Activated T-helper 9 cell treated with anti-CD3 and anti-CD28 coated beads, Interleukin-2, amount 50 U/mL, for 16 hours (primary cell): ENCODE measurements at regions not wholly inside any gene's neighbourhood (a gene's known extent, or its start where the extent isn't known, plus 50 kb on each side); places are given as distances from the start of the nearest gene placed in this dataset.

Experiments
- DNase-seq: peaks from one replicate; pipeline ENCODE4 v3.0.0-alpha.2; 2020; ENCODE audit warnings: low read depth

DNA sequence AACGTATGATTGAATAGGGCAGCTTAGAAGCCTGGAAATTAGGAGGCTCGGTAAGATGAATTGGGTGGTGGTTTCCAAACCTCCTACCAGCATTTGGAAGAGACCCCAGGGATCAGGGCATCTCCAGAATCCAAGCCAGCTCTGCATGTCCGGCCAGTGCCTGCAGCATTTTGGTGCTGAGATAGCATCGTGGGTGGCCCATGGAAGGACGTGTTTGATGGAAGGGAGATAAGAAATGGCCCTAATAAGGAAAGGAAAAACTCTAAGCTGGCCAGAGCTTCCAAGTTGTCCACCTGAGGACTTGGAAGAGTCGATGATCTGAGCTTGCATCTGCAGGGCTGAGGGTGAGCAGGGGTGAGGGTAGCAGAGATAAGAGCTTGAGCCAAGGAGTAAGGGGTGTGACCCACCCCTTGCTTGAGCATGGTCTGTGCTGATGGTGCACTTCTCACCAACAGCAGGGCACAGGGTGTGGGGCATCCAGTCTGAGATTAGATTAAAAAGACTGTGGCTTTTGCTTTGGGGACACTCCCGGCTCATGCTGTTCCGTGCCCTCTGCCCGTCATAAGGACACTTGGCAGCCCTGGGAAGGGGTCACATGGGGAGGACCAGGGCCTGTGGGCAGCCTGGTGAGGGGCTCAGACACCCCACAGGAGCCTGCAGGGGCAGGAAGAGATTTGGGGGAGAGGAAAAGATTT lies 213.2 kb downstream of the ERMARD start:
- DNase-seq: no peak

DNA sequence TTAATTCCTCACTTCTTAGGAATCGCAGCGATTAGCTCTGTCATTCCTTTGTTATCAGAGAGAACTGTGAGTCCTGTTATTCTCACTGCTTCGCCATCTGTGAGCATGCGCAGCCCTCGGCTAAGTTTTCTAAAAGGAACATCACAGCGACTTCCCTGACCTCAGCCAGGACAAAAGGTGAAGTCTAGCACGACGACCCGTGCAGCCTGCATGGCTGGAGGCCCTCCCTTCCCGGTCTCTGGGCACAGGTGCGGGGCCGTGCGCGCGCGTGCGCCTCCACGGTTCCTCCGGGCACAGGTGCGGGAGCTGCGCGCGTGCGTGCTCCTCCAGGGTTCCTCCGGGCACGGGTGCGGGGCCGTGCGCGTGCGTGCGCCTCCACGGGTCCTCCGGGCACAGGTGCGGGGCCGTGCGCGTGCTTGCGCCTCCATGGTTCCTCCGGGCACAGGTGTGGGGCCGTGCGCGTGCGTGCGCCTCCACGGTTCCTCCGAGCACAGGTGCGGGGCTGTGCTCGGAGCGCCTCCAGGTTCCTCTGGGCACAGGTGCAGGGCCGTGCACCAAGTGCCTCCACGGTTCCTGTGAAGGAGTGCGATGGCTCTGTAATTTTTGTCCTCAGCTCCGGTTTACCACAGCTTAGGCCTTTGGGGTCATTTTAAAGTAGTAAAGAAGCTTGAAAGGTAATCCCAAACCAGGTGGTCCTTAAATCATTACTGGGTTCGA lies 212.3 kb downstream of the ERMARD start:
- no peak for DNase-seq

DNA sequence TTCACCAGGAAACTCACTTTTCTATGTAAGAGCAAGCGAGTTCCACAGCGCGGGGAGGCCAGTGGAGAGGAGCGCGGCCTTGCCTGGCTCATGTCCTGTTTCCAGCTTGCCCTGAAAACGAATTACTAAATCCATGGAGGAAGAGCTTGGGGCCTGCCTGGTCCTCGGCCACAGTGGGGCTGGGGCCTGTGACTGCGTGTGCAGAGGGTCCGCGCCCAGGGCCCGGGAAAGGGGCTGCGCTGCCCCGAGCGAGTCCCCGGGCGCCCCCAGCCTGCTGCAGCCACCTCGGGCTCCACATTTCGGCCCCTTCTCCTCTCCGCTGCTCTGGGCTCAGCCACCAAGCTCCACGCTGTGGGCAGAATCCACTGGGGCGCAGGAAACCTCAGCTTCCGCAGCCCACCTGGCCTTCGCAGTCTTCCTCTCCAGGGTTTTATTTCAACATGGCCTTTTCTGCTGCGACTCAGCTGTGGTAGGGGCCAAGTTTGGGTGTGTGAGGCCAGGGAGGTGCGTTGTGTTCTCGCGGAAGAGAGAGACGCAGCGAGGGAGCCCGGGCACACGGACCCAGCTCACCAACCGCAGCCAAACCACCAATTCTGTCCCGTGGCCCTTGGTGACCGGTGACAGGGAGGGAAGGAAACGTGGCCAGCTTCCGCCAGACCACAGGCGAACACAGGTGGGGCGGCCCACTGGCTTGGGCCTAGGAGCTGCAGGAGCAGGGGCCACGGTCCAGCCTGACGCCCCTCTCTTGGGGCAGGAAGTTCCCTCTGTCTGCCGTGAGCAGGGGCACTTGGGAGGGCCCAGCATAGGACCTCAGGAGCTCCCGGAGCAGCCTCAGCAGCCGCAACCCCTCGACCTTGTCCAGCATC lies 211.4 kb downstream of the ERMARD start:
- no peak for DNase-seq

DNA sequence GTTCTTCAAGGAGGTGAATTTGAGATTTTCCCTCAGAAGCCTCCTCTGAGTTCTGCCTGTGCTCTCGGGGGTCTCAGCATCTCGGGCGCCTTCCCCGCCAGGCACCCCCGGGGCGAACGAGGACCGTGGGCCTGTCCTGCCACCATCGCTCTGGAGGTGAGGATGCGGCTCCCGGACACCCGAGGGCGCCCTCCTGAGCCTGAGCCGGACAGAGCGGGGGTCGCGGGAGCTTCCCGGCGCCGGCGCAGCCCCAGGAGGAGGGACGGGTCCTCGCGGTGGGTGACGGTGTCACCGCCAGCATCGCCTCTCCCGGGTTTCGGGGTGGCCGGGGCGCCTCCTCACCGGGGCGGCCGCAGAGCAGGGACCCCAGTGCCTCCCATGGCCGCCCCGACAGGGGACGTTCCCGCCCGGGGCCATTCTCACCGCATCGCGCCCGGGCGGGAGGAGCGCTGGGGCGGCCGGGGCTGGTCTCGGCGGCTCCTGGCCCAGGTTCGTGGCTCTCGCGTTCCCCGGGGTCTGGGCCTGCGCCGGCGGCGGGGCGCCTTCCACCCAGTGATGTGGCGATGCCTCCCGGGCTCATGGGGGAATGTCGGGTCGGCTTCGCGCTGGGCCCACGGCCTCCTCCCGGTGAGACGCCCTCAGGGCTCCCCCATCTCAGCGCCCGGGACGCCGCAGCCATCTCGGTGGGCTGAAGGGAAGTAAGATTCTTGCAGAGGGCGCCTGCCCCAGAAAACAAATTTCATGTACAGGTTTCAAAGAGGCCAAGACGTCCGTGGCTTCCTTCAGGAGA lies 210.5 kb downstream of the ERMARD start:
- no peak for DNase-seq

DNA sequence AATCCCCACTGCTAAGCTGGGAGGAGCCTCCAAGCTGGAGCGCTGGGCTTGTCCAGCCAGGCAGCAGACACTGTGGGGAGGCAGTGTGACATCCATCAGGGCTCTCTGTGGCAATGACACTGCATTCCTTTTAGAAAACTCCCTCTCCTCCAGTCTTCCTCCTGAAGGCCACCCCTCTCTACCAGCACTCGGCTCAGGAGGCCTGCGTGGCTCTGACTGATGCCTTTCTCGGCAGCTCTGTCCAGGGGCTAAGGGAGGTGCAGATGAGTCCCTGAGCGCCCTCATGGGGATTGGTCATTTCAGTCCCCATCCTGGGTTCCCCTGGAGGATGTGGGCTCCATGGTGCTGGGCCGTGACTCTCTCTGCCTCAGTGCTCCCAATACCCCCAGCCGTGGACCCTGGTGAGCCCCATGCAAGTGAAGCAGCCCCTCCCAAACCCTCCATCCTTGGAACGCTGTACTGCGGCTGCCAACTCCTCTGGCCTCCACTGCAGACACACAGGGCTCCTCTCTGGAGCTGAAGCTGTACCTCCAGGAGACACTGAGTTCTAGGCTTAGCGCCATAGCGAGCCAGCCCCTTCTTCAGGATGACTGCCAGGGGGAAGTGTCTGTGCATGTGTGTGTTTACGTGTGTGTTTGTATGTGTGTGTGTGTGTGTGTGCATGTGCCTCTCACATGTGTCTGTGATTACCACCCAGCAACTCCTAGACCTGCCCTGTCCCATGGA lies 209.6 kb downstream of the ERMARD start:
- no peak for DNase-seq

DNA sequence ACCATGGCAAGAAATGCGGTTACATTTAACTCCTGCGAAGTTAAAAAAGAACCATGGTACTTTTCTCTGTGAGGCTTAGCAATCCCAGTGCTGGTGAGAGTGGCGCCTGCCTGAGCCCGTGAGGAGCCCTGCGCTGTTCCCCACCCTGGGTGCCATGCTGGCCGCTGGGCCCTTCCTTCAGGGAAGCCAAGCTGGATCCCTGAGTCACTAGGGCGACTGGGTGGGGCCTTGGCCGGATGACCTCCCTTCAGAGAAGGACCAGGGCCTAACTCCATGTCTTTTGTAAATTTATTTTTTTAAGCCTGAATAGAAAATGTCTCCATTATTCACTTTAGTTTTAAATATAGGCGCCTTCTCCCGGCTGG lies 209.1 kb downstream of the ERMARD start:
- DNase-seq: no peak

DNA sequence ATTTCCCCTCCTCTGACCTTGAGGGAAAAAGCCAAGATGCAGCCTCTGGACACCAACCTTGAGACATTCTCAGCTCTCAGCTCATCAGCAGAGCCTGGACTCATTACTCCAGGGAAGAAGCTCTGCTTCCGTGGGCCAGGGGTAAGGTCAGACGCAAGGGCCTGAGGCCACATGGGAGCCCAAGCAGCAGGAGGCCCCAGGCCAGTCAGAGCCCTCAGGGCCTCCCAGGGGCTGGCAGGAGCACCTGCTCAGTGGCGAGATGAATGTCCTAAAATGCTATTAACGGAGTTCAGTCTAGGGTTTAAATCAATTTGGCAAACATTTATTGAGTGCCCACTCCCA lies 208.6 kb downstream of the ERMARD start:
- no peak for DNase-seq

DNA sequence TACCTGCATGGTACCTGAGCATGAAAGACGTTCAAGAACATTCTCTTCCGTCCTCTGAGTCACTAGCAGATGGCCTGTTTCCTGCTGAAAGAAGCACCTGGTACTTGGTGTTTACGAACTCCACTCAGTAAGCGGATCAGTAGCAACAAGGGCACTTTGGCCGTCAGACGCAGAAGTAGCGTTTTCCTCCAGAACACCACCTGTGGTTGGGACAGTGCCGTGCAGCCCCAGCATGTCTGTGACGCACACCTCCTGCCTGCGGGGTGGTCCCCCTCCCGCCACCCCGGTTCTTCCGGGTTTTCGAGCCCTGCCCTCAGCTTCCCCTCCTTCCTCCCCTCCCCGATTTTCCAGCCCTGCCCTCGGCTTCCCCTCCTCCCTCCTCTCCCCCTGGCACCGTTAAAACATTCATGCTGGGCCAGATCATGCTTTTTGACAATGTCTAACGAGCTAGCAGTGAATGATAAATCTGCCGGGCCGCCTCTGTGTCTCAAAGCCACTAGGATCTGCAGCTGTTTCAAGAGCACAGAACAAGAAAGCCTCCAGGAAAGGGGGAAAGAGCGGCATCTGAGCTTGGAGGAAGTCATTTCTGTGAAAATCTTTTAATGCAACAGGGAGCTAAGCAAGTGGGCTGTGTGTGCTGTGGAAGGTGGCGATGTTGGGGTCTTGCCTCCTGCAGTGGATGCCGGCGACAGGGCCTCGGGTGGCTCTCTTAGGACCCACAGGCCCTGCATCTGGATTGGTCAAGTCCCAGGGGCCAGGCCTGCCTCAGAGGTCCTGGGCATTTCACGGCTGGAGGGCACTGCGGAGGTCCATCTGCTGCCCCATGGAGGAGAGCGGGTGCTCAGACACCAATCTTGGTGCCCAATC lies 207.9 kb downstream of the ERMARD start:
- DNase-seq: no peak

DNA sequence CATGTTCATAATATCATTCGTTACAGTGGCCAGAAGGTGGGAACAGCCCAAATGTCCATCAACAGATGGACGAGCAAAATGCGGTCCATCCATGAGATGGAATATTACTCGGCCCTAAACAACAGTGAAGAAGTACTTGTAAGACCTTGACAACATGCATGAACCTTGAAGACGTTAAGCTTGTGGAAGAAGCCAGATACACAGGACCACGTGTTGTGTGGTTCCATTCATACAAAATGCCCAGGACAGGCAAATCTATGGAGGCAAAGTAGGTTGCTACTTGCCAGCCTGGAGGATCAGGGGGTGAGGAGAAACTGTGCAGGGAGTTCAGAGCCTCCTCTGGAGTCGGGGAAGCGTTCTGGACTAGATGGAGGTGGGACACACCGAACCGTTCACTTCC lies 207.1 kb downstream of the ERMARD start:
- DNase-seq: no peak

DNA sequence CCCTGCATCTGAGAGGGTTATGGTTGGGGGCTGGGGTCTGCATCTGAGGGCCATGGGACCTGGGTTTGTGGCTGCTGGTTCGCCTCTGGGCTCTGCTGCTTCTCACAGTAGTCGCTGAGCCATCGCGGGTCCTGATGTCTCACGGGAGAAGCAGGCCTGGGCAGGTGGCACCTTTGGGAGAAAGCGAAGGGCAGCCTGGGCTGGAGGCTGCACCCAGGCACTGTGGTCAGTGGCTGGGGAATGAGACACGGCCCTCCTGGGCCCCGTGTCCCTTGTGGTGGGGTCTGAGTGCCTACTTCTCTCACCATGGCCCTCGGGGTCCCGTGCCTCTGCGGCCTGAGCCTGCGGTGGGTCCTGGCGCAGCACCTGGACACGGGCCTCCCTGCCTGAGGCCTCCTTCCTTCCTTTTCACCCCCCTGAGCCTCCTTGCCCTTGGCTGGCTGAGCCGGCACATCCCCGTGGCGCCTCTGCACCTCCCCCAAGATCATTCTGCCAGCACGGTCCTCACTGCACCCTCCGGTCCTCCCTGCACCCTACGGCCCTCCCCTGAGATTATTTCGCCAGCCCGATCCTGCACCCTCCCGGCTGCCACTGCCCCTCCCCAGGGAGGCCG lies 206.0 kb downstream of the ERMARD start:
- no peak for DNase-seq

DNA sequence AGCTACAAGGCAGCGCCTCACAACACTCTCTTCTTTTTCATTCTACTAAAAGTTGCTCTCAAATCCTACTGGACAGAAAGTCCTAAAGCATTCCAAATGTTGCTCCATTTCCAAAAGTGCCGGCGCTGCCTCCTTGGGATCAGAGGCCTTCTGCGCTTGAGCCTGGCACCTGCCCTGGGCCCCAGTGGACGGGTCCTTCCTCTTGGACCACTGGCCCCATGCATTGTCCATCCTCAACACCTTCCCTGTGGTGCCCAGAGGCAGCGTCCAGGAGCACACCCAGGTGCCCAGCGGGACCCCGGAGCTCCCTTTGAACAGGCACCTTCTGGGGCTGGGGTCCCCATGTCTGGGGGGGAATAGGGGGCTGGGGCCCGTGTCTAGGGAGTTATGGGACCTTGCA lies 205.2 kb downstream of the ERMARD start:
- DNase-seq: no peak

DNA sequence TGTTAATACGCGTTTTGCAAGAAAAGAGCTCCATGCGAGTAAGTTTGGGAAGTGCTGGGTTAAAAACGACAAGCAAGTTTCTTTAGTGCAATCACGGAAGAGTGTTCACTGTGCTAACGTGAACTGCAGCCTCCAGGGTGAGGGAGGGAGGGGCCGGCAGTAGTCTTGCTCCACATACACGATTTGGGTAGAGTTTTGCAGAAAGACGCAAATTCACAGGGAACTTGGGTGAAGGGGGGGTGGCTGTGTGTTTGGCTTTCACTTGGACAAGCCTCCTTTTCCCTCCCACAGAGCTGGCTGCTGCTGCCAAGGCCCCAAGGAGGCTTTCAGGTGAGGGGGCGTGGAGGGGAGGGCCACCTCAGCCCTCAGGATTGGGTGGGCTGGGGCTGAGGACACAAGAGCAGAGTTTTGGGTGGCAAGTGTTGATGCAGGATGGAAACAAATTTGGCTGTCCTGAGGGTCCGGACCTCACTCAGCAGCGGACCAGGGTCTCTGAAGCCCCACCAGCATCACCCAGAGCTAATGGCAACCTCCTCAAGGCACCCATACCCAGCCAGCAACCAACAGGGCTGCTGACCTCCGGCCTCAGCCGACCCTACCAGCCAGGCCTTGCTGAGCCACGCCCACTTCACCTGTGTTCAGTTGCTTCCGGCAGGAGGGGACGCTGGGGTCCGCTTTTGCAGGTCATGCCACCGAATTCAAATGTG lies 204.5 kb downstream of the ERMARD start:
- DNase-seq: no peak

DNA sequence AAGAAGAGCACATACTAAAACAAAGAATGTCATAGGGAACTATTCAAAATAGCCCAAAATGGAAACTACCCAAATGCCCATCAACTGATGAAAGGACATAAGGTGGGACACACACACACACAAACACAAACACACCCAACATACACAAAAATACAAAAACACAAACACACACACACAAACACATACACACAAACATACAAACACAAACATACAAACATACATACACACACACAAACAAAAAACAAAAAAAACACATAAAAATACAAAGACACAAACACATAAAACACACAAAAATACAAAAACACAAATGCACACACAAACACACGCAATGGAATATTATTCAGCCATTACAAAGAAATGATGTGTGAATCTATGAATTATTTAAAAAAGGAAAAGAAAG lies 203.6 kb downstream of the ERMARD start:
- DNase-seq: no peak

DNA sequence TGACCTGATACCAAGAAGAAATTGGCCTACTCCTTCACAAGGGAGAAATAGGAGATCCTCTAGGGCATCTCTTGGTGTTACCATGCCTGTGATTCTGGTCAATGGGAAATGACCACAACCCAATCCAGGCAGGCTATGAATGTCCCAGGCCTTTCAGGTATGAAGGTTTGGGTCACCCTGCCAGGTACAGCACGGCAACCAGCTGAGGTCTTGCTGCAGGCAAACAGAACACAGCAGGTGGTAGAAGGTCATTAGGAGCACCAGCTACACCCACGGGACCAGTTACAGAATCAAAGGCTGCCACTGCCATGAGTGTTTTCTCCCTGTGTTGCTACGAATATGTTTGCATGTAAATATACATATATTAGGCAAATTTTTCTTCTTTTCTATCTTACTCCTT lies 202.3 kb downstream of the ERMARD start:
- DNase-seq: no peak

DNA sequence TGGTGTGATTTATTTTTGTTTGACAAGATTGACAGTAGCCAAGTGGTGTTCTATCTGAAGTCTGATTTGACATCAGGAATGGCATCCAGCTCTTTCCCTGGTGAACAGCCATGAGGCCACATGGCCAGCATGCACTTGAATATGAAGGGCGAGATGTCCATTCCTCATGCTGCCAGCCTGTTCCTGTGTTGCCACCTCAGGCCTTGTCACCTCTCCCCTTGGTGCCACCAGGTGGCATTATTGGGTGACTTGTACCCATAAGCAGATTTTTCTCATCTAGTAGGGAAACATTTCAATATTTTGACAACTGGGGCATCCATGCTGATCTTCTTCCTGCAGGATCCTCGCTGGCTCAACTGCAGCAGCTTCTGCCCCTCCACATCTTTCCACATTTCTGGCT lies 199.1 kb downstream of the ERMARD start:
- DNase-seq: no peak

DNA sequence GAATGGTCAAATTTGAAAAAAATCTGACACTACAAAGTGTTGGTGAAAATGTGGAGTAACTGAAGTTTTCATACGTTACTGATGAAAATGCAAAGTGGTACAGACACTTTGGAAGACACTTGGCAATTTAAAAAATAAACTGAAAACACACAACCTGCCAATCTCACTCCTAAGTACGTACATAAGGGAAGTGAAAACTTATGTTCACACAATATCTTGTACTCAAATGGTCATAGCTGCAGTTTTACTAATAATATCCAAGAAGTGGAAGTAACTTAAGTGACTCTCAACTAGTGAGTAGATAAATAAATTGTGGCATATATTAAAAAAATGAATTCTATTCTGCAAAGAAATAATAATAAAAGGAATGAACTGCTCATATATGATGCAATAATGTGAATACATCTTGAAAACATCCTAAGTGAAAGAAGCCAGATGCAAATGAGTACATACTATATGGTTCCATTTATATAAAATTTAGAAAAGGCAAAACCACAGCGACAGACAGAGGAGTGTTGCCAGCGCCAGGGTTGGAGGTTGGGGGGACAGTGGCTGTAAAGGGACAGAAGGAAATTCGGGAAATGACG lies 198.2 kb downstream of the ERMARD start:
- no peak for DNase-seq

DNA sequence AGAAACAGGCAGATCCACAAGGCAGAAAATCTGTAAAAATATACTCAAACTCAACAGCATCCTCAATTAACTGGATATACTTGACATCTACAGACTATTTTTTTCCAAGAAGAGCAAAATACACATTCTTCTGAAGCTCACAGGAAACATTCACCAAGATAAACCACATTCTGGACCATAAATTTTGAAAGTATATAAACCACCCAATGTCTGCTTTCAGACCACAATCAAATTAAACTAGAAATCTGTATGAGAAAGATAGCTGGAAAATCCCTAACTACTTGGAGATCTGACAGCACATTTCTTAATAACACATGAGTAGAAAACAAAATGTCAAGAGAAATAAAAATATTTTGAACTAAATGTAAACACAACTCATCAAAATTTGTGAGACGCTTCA lies 195.5 kb downstream of the ERMARD start:
- DNase-seq: no peak

DNA sequence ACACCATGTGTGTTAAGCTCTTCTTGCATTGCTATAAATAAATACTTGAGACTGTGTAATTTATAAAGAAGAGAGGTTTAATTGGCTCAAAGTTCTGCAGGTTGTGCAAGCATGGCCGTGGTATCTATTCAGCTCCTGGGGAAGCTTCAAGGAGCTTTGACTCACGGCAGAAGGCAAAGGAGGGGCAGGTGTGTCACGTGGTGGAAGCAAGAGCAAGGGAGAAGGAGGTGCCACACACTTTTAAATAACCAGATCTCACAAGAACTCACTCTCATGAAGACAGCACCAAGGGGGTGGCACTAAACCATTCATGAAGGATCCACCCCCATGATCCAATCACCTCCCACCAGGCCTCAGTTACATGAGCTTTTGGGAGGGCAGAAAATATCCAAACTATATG lies 193.7 kb downstream of the ERMARD start:
- DNase-seq: no peak

DNA sequence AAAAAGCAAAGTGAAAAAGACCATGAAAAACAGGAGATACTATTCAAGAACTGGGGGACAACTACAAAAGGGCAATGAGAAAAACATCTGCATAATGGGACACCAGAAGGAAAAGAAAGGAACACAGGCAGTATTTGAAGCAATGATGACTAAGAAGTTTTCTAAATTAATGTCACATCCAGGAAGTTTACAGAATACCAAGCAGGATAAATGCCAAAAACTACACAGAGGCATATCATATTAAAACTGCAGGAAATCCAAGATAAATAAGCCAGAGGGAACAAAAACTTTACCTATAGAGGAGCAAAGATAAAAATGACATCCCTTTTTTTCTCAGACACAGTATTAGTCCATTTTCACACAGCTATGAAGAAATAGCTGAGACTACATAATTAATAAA lies 193.0 kb downstream of the ERMARD start:
- DNase-seq: no peak

DNA sequence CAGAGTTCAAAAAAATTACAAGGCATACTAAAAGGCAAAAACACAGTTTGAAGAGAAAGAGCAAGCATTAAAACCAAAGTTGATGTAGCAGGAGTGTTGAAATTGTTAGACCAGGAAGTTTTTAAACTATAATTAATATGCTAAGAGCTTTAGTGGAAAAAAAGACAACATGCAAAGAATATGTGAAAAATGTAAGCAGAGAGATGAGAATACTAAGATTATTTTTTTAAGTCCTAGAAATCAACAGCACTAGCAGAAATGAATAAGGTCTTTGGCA lies 192.6 kb downstream of the ERMARD start:
- DNase-seq: no peak
